GM19099 (cell line): ENCODE measurements at regions not wholly inside any gene's neighbourhood (a gene's known extent, or its start where the extent isn't known, plus 50 kb on each side); places are given as distances from the start of the nearest gene placed in this dataset.
A peak's percentile ranks its signal among the peaks of the same experiment; 100 is the strongest.

Experiments
- POLR2A ChIP-seq: IDR thresholded peaks from 3 replicates; pipeline ENCODE4 v1.6.1; 2011; ENCODE audit warnings: low read depth; ENCODE audit not compliant: insufficient read length; ENCODE audit errors: extremely low read depth

DNA sequence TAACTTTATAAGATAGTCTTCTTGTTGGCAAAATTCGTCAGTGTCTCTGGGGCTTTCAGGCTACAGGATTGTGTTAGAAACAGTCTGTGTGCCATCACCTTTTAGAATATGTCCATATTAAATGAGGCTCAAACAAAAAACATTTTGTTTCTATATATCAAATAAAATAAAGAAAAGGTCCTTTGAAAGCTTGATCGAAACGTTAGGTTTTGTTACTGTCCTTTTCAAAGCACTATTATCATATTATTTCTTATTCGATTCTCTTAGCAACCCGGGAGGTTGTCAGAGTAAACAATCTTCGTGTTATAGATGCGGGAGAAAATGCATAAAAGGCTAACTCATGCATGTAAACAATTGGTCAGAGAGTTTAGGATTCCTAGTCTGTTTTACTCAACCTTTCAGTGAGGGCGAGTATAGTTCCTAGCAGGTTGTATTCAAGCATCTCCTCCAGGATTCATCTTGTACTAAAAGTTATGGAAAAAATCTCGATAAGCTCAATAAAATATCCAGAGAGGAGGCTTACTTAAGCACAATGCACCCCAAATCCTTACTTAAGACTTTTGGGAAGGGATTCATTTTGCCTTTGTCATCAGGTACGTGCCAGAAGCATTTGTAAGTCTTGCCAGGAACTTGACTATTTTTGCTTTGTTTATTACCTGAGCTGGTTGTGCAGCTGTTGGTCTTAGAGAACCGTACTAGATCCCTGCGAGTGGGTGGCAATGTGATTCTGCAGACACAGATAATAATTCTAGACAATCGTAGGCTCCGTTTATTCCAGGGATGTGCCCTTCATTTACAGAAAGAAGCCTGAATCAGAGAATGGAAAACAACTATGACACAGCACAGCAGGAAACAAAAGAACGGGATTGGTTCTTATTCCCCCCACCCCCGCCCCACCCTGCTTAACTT lies 159.6 kb upstream of the ZNF217 start:
- peak; percentile 42 for TF ChIP-seq POLR2A

DNA sequence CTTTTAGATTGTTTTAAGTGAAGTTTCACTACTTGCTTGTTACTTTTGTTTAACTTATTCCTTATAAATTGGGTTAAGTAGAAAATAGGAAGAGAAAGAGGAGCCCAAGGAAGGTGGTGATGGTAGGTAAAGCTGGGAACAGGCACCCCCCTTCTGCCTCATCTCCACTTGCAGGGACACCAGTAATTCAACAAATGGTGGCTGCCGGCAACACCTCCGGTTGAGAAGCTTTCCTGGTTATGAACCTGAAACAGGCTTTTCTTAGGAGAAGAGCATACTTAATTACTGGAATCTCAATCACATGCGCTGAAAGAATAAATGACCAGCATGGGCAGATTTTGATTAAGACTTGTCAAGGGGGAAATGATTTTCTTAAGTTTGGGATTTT lies 158.9 kb upstream of the ZNF217 start:
- no peak for TF ChIP-seq POLR2A

DNA sequence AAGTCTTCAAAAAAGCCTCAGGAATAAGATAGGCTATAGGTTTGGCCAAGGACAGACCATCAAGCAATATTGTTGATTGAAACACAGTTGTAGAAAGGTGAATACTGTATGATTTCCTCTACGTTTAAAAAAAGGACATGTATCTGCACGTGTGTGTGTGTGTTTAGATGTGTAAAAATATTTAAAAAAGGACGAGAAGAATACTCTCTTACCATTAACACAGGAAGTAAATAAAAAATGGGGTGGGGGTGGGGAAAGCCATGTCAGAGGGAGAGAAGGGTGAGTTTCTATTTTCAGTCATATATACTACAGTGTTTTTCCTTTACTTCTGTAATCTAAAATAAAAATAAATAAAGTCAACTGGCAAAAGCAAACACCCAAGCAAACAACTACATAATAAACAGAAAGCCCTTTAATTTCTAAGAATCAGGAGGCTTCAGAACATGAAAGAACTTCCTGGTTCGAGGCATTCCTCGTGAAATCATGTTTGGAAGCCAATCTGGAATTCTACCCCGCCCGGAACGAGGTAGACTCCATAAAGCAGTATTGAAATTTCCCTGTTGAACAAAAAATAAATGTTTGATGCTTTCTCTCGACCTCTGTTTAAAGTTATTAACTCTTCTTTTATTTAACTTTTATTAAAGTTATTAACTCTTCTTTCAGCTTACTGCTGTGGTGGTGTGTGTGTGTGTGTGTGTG lies 158.1 kb upstream of the ZNF217 start:
- no peak for TF ChIP-seq POLR2A

DNA sequence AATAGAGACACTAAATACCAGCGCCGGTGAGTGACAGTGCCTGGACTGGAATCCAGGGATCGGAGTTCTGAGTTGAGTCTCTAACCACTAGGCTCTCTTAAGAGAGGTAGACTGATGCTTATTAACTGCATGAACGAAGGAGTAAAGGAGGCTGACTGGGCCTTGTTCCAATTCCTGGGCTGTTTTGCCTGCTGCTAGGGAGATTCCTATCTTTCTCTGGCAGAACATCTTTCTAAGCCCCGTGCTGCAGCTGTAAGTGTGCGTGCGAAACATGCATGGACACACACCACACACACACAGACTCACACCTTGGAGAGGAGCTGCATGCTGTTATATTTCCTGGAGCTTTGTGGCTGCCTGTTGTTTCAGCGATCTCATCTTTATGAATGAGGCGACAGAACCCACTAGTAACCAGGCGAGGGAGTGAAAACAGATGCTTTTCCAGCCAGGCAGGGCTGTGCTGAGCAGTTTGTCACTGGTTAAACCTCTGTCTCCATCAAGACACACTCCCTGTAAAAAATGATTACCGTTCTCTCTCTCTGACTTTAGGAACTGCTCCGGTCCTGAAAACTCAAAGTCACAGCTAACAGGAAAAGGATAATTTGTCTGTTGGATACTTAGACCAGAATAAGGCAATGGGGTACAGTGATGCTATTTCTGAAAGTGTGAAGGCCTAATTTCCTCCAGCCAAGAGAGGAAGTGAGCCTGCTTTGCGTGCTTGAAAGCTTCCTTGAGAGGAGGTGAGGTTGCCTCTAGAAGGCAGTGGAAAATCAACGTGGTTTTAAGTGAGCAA lies 157.4 kb upstream of the ZNF217 start:
- no peak for TF ChIP-seq POLR2A

DNA sequence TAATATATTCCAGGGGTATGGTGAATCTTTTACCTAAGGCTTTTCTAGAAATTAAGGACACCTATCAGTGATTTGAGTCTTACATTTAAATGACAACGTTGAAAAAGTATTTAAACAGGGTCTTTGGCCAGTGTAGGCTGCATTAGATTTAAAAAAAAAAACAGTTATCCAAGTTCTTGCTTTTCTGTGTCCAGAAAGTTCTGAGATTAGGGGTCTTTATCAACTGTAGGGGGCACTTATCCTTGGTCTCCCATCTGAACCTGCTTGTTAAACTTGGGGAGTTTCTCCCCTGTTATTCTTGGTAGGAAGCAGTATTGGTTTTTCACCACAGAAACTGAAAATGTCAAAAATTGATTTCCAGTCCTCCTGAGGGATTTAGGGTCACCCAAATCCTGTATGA lies 155.9 kb upstream of the ZNF217 start:
- TF ChIP-seq POLR2A: no peak

- TF ChIP-seq POLR2A: no peak
These were observed 155.3 kb upstream of the ZNF217 start for GRCh38 chr20:53748821-53749421.

- no peak for TF ChIP-seq POLR2A
These were observed 154.5 kb upstream of the ZNF217 start for GRCh38 chr20:53748176-53748575.

GRCh38 chr20:53743607-53744260 lies 150.1 kb upstream of the ZNF217 start:
- TF ChIP-seq POLR2A: no peak

GRCh38 chr20:53742685-53743081 lies 149.0 kb upstream of the ZNF217 start:
- TF ChIP-seq POLR2A: no peak

GRCh38 chr20:53741726-53742028 lies 148.0 kb upstream of the ZNF217 start:
- TF ChIP-seq POLR2A: no peak

- TF ChIP-seq POLR2A: peak; percentile 25
These were observed 146.5 kb upstream of the ZNF217 start for GRCh38 chr20:53739799-53740785.

DNA sequence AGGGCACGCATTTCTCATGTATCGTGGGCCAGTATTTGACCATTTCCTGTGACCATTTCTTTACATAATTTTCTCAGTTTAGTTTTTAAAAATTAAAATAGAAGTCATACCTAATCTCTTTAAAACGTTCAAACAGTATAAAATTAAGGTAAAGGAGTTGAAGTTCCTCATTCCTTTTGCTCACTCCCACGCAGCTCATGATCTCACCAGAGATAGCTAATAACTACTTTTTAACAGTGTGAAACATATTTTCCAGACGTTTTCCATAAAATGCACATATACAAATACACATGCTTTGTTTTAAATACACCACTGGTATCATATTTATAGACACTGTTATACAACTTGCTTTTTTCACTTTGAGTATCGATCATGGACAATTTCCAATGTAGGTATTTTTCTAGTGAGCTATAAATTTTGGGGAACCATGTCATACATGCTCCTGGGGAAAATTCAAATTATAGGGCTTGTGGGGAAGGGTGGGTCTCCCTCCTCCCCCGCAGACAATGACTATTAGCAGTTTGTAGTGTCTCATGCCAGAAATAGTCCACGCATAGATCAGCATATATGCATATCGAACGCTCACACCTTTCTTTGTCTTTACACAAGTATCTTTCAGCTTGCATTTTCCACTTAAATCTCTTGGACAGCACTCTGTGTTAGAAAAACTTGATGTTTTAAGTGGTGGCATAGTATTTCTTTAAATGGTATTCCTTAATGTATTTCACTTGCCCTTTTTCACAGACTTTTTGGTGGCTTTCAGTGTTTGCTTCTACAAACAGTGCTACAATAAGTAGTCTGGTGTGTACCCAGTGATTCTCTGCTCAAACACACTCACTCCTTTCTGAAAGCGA lies 145.5 kb upstream of the ZNF217 start:
- TF ChIP-seq POLR2A: no peak
